IPS-18c (cell line): ENCODE measurements at regions not wholly inside any gene's neighbourhood (a gene's known extent, or its start where the extent isn't known, plus 50 kb on each side); places are given as distances from the start of the nearest gene placed in this dataset.

ENCODE experiments used
- H3K4me3 ChIP-seq: 2 replicates; pipeline ENCODE4 v1.7.0; 2013; ENCODE audit warnings: low read depth, mild to moderate bottlenecking, low read length, moderate library complexity; ENCODE audit not compliant: insufficient read depth
- H3K9me3 ChIP-seq: one replicate; pipeline ENCODE4 v1.6.1; 2013; ENCODE audit warnings: mild to moderate bottlenecking, low read length, moderate library complexity; ENCODE audit not compliant: control insufficient read depth, insufficient read depth

DNA sequence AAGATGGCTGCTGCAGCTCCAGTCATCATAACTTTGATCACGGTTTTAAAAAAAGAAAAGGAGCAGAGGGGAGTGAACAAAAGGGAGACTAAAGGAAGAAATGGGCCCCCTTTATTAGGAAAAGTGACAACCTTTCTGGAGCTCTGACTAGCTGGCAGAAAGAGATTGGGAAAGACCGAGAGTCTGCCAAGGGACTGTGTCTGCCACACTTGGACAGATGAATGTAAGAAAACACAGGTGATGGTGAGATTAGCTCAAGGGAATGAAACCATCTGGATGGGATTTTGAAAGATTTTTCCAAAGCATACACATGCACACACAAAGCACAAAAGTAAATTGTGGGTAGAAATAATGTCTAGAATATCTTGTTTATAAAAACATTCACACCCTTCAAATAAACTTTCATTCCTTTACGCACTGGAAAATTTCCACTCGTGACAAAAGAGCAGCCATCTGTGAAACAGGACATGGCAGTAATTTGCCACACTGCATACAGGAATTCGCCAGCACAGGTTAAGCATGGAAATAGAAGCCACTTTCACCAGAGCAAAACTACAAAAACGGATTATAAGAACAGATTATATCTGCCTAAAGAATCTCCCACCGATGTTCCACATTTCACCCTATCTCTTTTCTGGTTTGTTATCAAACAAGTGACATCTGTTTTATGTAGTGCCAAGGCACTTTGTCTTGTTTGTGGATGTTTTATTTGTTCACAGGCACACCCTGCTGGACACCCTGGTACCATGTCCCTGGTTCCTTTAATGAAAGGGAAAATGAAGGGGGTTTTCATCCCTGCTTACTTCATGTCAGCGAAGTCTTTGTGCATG is 819.5 kb downstream of the DIAPH3 start:
- H3K4me3 ChIP-seq, result no peak overlapping the region
- no peaks in the 10 kb centered on the region for H3K9me3 ChIP-seq

- H3K4me3 ChIP-seq, result no peak overlapping the region
- H3K9me3 ChIP-seq, result no peaks in the 10 kb centered on the region
Measured at GRCh38 chr13:59345311-59345710, 818.4 kb downstream of the DIAPH3 start.

DNA sequence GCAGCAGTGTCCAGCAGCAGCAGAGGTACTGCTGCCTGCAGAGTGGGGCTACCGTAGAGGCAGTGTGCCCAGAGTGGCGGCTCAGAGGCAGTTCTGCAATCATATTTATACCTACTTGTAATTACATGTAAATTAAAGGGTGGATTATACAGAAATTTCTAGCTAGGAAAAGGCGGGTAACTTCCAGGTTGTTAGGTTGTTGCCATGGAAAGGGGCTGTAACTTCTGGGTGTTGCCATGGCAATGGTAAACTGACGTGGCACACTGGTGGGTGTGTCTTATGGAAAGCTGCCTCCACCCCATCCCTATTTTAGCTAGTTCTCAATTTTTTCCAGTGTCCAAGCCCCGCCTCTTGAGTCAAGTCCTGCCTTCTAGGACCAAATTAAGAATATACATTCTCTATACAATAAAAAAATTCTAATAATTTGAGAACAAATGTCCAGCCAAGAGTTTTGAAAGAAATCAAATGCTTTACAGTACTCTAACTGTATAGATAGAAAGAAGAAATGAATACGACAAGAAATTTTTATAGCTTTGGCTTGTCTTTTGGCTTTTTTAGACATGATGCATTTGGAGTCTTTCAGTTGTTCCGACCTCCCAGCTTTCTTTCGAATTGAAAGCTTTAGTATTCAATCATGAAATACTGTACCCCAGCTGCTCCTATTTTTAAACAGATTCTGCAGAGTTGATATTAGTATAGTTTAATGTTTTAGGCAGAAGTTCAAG is 816.6 kb downstream of the DIAPH3 start:
- Histone ChIP-seq H3K4me3 (no peak overlapping the region), H3K9me3 (no peaks in the 10 kb centered on the region)

- H3K4me3 ChIP-seq, result no peak overlapping the region
- H3K9me3 ChIP-seq, result no peaks in the 10 kb centered on the region
Measured at GRCh38 chr13:59348617-59349016, 815.1 kb downstream of the DIAPH3 start.

- no peaks in the 10 kb centered on the region for H3K9me3 ChIP-seq
- H3K4me3 ChIP-seq, result no peak overlapping the region
Measured at GRCh38 chr13:59352600-59352999, 811.1 kb downstream of the DIAPH3 start.

DNA sequence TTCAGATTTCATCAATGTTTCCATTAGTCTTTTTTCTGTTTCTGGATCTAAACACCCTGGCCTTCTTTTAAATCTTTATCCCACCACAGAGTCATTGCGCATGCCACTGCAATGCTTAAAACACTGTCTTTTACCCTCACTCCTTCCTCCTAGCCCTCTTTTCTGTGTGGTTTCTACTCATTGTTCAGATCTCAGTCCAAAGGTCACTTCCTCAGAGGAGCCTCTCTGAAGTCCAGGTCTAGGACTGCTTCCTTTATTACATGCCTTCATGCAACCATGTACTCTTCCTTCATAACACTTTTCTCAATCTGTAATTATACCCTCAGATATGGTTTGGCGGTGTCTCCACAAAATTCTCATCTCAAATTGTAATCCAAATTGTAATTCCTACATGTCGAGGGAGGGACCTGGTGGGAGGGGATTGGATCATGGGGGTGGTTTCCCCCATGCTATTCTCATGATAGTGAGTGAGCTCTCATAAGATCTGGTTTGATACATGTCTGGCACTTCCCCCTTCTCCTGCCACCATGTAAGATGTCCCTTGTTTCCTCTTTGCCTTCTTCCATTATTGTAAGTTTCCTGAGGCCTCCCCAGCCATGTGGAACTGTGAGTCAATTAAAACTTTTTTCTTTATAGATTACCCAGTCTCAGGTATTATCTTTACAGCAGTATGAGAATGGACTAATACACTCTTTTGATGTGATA is 808.9 kb downstream of the DIAPH3 start:
- Histone ChIP-seq H3K4me3 (no peak overlapping the region), H3K9me3 (no peaks in the 10 kb centered on the region)

- Histone ChIP-seq H3K9me3 (no peaks in the 10 kb centered on the region), H3K4me3 (no peak overlapping the region)
Measured at GRCh38 chr13:59356607-59357006, 807.1 kb downstream of the DIAPH3 start.

DNA sequence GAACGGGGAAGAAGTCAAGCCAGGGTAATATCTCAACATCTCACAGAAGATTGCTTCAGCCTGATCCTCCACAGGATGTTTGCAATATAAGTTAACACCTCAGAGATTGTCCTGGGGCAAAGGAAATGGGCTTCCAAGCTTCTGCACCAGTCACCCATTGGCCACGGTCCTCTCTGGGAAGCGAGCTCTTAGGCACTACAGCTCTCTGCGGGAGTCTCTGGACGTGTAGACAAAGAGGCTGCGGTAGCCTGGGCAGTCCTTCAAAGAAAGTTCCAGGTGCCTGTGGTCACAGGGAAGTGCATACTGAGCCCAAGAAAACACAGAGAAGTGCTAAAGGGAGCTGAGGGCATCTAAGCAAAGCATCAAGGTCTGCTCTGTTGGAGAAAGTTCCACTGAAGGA is 805.7 kb downstream of the DIAPH3 start:
- H3K9me3 ChIP-seq, result no peaks in the 10 kb centered on the region
- H3K4me3 ChIP-seq, result no peak overlapping the region

GRCh38 chr13:59360108-59360507 is 803.6 kb downstream of the DIAPH3 start:
- Histone ChIP-seq H3K4me3 (no peak overlapping the region), H3K9me3 (no peaks in the 10 kb centered on the region)

DNA sequence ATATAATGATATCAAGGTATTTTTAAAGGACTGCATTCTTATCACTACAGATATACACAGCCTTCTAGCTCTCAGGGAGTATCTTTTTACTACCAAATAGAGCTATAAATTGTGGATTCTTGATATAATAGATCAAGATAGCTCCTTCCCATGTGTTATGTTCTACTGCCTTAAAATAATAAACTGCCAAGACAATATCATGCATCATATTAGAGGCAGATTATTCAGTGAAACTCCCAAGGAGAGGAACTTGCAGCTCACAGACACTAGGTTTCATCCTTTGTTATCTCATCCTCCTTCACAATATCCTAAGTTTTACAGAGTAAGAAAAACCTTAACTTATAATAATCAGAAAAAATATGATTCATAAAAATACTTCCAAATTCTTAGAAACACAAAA is 802.8 kb downstream of the DIAPH3 start:
- Histone ChIP-seq H3K4me3 (no peak overlapping the region), H3K9me3 (no peaks in the 10 kb centered on the region)

DNA sequence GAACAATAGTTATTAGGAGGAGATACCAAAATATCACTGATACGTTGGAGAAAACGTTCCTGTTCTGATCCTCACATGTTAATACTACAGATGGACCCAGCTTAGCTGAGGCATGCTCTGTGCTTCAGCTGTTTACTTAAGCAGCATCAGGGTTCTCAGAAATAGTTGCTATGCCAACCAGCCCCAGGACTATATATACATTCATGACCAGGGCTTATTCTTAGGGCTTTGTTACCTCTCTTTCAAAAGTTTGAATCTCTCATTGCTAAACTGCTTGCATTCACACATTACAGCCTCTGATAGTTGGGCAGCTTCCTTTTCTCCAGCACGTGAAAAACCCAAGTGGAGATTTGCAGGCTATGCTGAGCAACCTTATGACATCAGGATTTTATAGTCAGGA is 800.4 kb downstream of the DIAPH3 start:
- H3K4me3 ChIP-seq, result no peak overlapping the region

GRCh38 chr13:59363947-59364346 is 799.8 kb downstream of the DIAPH3 start:
- Histone ChIP-seq H3K4me3 (no peak overlapping the region), H3K9me3 (no peaks in the 10 kb centered on the region)

More for the DNA sequence above, 800.4 kb downstream of the DIAPH3 start:
- no peaks in the 10 kb centered on the region for H3K9me3 ChIP-seq

DNA sequence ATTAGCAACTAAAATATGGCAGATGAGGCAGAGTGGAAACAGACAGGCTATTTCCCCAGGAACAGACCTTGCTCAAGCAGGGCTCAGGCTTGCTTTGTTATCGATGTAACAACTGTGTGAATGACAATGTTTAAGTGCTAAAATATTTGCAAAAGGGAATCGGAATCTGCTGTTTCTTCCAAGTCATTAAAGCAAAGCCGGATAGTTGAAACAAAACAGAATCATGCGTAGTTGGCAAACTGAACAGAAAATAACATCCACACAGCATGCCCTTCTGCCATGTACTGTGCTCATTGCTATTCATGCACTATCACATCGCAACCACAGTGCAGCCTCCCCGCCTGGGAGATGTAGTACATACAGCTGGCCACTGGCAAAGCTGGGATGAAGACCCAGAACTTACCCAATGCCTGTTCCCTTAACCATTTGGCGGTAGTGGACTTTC is 799.1 kb downstream of the DIAPH3 start:
- Histone ChIP-seq H3K9me3 (no peaks in the 10 kb centered on the region), H3K4me3 (no peak overlapping the region)

DNA sequence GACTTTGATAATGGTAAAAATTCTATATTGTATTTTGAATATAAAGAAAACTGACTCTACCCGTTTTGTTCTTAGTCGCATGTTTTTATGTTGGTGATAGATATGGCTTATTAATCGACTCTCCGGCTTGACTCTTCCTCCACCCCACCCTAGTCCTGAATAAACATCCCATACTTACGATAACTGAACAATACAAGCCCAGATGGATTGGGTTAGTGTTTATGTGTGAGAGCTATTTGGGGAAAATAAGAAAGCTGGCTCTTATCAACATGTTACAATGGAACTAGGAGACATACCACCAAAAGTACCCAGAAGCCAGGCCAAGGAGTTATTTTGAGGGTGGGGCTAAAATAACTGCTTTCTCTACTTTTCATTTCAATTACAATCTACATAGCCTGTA is 796.3 kb downstream of the DIAPH3 start:
- H3K4me3 ChIP-seq, result no peak overlapping the region

GRCh38 chr13:59367904-59368303 is 795.8 kb downstream of the DIAPH3 start:
- no peaks in the 10 kb centered on the region for H3K9me3 ChIP-seq

More for the DNA sequence above, 796.3 kb downstream of the DIAPH3 start:
- H3K9me3 ChIP-seq, result no peaks in the 10 kb centered on the region

DNA sequence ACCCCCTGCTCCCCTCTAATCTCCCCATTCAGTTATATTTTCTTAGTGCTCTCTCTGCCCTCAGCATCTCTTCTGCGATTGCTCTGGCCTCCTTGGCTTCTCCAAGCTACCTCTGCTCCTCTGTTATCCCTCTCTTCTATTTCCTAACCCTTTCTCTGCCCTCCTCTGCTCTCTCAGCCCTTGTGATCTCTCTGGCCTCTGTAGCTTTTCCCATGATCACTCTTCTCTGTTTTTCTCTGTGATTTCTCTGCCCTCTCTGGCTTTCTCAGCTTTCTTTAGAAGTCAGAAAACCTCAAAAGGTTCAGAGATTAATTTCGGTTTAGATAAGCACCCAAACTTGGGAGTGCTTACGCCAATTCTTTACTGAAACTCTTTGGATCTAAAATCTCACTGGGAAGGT is 795.0 kb downstream of the DIAPH3 start:
- no peaks in the 10 kb centered on the region for H3K9me3 ChIP-seq
- H3K4me3 ChIP-seq, result no peak overlapping the region

More at GRCh38 chr13:59367904-59368303, 795.8 kb downstream of the DIAPH3 start:
- H3K4me3 ChIP-seq, result no peak overlapping the region

GRCh38 chr13:59371229-59371628 is 792.5 kb downstream of the DIAPH3 start:
- Histone ChIP-seq H3K4me3 (no peak overlapping the region), H3K9me3 (no peaks in the 10 kb centered on the region)

DNA sequence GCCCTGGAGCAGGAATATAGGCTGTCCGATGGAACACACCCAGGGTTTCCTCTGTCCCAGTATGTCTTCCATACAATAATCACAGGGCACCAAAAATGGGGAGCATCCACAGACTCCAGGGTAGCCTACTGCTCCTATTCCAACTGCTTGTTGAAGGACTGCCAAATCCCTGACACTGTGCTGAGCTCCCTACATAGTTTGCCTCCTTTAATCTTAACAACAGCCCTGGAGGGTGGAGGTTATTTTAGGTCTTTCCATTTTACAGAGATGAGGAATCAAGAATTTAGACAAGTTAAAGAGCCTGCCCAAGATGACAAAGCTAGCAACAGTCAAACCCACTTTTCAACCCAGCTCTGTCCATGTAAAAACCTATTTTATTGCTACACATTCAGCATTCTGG is 790.4 kb downstream of the DIAPH3 start:
- H3K9me3 ChIP-seq, result no peaks in the 10 kb centered on the region
- no peak overlapping the region for H3K4me3 ChIP-seq
